ENCODE measurements at regions not wholly inside any gene's neighbourhood (a gene's known extent, or its start where the extent isn't known, plus 50 kb on each side); places are given as distances from the start of the nearest gene placed in this dataset.

DNA sequence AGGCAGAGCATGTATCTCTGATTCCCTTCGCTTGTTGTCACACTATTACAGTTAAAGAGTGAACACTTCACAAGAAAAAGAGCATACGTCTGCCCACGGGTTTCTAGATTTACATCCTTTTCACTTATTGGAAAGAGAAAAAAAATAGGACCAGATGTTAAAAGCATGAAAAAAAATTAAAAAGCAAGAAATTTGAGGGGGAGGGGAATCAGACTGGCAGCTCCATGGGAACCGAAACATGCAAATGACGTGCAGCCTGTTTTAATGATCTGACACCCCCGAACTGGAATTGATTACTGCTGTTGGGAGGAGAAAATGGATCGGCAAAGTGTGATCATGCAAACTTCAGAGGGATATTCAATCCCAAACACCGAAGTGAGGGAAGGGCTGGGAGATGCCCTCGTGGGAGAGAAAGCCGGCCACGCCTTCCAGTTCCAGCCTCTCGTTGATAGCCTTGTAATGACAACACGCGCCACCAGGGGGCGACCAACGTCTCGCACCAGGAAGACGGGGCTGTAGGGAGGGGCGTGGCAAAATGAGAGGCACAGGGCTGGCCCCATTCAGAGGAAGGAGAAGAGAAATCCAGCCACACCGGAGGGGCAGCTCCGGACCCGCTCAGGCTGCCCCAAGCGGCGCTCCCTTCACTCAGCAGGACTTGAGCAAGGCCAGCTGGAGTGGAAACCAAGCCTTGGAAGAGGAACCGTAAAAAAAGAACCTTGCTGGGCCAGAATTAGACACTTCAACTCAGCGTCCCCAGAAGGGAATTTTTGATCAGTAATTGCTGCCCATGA, 53.8 kb upstream of the SYT13 start:
- TF ChIP-seq, protein P1, sequence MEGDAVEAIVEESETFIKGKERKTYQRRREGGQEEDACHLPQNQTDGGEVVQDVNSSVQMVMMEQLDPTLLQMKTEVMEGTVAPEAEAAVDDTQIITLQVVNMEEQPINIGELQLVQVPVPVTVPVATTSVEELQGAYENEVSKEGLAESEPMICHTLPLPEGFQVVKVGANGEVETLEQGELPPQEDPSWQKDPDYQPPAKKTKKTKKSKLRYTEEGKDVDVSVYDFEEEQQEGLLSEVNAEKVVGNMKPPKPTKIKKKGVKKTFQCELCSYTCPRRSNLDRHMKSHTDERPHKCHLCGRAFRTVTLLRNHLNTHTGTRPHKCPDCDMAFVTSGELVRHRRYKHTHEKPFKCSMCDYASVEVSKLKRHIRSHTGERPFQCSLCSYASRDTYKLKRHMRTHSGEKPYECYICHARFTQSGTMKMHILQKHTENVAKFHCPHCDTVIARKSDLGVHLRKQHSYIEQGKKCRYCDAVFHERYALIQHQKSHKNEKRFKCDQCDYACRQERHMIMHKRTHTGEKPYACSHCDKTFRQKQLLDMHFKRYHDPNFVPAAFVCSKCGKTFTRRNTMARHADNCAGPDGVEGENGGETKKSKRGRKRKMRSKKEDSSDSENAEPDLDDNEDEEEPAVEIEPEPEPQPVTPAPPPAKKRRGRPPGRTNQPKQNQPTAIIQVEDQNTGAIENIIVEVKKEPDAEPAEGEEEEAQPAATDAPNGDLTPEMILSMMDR (IDR thresholded peaks at IDR 0.05): peak; percentile 95 to 97
- Histone ChIP-seq H3K4me1 (peaks cover 0 to 12% of the 10 kb centered on the region in 2 donors), H3K4me3 (peak overlapping the region in 1 of 2 donors; percentile 27), H3K9me3 (no peaks in the 10 kb centered on the region), H3K36me3 (no peaks in the 10 kb centered on the region), H3K27ac (peak overlapping the region in 1 of 2 donors; percentile 55), H3K27me3 (no peaks in the 10 kb centered on the region)
- peak; percentile 96 for DNase-seq (ENCODE audit: low spot score)

DNA sequence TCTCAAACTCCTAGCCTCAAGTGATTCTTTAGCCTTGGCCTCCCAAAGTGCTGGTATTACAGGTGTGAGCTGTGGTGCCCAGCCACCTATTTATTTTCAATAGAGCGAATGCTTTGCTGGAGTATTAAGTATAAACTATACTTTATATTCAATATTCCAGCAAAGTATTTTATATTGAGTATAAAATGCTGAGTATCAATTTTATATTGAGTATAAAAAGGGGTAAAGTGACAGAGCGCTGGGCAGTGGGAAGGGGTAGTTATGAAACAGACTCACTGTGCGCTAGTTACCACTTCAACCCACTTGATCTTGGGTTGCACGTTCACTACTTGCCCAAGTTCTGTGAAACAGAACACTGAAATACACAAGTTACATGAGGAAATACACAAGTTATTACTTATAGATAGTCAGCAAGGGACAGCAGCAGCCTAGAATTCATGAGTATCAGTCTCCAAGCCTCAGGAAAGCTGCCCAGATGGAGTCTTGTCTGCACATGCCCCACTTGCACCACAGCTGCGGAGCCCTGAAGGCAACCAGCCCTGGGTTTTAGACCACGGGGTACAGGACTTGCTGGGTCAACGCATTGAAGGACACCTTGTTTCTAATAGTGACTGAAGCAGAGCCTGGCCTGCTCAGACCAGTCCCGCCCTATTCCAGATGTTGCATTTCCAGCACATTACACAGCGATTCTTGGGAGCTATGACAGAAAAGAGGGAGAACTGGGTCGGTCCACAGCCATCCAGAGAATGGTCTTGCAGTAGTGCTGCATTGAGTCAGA, 51.6 kb upstream of the SYT13 start:
- DNase-seq (ENCODE audit: low spot score): no peak
- Histone ChIP-seq H3K27me3 (no peaks in the 10 kb centered on the region), H3K4me1 (peaks cover 0 to 16% of the 10 kb centered on the region in 2 donors), H3K9me3 (no peaks in the 10 kb centered on the region), H3K36me3 (no peaks in the 10 kb centered on the region), H3K27ac (no peak overlapping the region), H3K4me3 (no peak overlapping the region)
- TF ChIP-seq, protein P1 (IDR thresholded peaks at IDR 0.05): no peak

DNA sequence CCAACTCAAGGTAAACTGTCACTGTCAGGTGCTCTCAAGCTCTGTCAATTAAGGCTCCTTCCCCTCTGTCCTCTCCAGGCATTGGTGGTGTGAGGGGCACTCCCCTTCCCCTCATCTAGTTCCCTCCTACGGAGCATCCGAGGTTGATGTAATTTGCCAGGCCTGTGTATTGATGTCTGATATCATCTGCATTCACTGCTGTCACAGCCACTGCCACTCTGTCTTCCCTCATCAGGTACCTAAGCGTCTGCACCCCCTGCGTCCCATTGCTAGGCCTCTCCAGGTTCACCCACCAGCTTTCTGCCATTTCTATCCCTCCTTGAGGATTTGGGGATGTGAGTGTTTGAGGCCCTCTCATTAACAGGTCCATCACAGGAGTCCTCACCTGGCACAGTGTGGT, 50.0 kb upstream of the SYT13 start:
- H3K4me1 ChIP-seq: peaks cover 0 to 19% of the 10 kb centered on the region in 2 donors
- H3K27ac ChIP-seq: no peak overlapping the region
- no peaks in the 10 kb centered on the region for H3K27me3 ChIP-seq
- H3K36me3 ChIP-seq: no peaks in the 10 kb centered on the region
- TF ChIP-seq, protein P1 (IDR thresholded peaks at IDR 0.05): no peak
- no peak overlapping the region for H3K4me3 ChIP-seq
- no peak for DNase-seq (ENCODE audit: low spot score)
- no peaks in the 10 kb centered on the region for H3K9me3 ChIP-seq
